Breast epithelium (tissue), 4 donors: ENCODE measurements at regions not wholly inside any gene's neighbourhood (a gene's known extent, or its start where the extent isn't known, plus 50 kb on each side); places are given as distances from the start of the nearest gene placed in this dataset.
A peak's percentile ranks its signal among the peaks of the same experiment; 100 is the strongest.

Source experiments
- DNase-seq, 2 donors: peaks; one replicate each; pipeline ENCODE4 v3.0.0-alpha.2; 2019; ENCODE audit warnings: low spot score in 2 of 2
- H3K27ac ChIP-seq, 2 donors: fragments of 200-600 bp; sonication (generic) in 1 of 2; one replicate each; pipeline ENCODE4 v1.5.1; 2016 to 2019; ENCODE audit warnings: mild to moderate bottlenecking in 1 of 2
- H3K27me3 ChIP-seq, 2 donors: fragments of 200-600 bp; sonication (generic) in 1 of 2; one replicate each; pipeline versions ENCODE4 v1.5.1 to v1.6.0; 2017 to 2019; ENCODE audit warnings: control low read depth in 1 of 2, mild to moderate bottlenecking in 1 of 2
- H3K36me3 ChIP-seq: fragments of 200-600 bp; one replicate; pipeline ENCODE4 v1.5.1; 2019
- H3K4me1 ChIP-seq, 2 donors: fragments of 200-600 bp; sonication (generic); one replicate each; pipeline ENCODE4 v1.5.1; 2016 to 2019; ENCODE audit warnings: control low read depth in 1 of 2
- H3K4me3 ChIP-seq, 3 donors: fragments of 200-600 bp; sonication (generic); 1 replicate in 2 of 3; 2 replicates in 1 of 3; pipeline ENCODE4 v1.5.1; 2016 to 2019; ENCODE audit warnings: mild to moderate bottlenecking in 3 of 3, moderate library complexity in 2 of 3
- H3K9me3 ChIP-seq, 2 donors: fragments of 200-600 bp; sonication (generic) in 1 of 2; one replicate each; pipeline ENCODE4 v1.5.1; 2016 to 2019; ENCODE audit warnings: control low read depth in 1 of 2
- POLR2A ChIP-seq: fragments of 450-650 bp; IDR thresholded peaks from one replicate; pipeline ENCODE4 v1.6.1; 2016; ENCODE audit warnings: antibody characterized with exemption, mild to moderate bottlenecking, moderate library complexity
- POLR2AphosphoS5 ChIP-seq, 3 donors: sonication (generic); formaldehyde crosslinking; IDR thresholded peaks; one replicate each; pipeline ENCODE4 v1.6.1; 2017; ENCODE audit warnings: antibody characterized with exemption in 3 of 3
- intact Hi-C: fragments of 100-400 bp; cut with DNase I; formaldehyde crosslinking; loops from one replicate; pipeline ENCODE4 v1.15.1; 2023; ENCODE audit warnings: low total_unique reads
- TF ChIP-seq, protein P1 (sequence below), 3 donors: fragments of 450-650 bp; IDR thresholded peaks; one replicate each; pipeline ENCODE4 v1.5.1; 2016 to 2017; ENCODE audit warnings: antibody characterized with exemption in 3 of 3, mild to moderate bottlenecking in 3 of 3, moderate library complexity in 3 of 3

DNA sequence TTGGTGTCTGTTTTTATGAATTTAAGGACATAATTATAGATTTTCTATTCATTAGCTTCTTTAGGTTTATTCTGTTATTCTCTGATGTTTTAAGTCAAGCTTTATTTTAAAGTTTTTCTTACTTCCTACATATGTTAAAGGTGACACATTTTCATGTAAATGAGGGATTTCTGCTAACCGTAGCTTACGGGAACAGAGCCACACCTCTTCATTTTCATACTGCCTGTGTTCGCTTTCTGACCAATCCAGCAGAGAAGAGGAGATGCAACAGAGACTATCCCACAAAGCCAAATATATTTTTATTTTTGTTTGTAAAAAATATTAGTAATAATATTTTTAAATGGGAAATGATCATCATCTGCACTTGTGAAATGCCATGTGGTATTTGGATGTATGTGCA, 774.1 kb downstream of the BRD1 start:
- intact Hi-C loops = loop anchor here (5.0 kb wide), 1 partner anchor 1306 kb away; no protein-coding TSS in a partner anchor
- H3K9me3 ChIP-seq = no peaks in the 10 kb centered on the region
- no peak for DNase-seq
- H3K36me3 ChIP-seq = no peaks in the 10 kb centered on the region
- H3K4me3 ChIP-seq = no peak overlapping the region
- no peak for TF ChIP-seq POLR2A
- TF ChIP-seq, protein P1, sequence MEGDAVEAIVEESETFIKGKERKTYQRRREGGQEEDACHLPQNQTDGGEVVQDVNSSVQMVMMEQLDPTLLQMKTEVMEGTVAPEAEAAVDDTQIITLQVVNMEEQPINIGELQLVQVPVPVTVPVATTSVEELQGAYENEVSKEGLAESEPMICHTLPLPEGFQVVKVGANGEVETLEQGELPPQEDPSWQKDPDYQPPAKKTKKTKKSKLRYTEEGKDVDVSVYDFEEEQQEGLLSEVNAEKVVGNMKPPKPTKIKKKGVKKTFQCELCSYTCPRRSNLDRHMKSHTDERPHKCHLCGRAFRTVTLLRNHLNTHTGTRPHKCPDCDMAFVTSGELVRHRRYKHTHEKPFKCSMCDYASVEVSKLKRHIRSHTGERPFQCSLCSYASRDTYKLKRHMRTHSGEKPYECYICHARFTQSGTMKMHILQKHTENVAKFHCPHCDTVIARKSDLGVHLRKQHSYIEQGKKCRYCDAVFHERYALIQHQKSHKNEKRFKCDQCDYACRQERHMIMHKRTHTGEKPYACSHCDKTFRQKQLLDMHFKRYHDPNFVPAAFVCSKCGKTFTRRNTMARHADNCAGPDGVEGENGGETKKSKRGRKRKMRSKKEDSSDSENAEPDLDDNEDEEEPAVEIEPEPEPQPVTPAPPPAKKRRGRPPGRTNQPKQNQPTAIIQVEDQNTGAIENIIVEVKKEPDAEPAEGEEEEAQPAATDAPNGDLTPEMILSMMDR (IDR thresholded peaks at IDR 0.05) = no peak
- TF ChIP-seq POLR2AphosphoS5 (IDR thresholded peaks at IDR 0.05) = no peak
- no peak overlapping the region for H3K27ac ChIP-seq
- no peaks in the 10 kb centered on the region for H3K4me1 ChIP-seq
- H3K27me3 ChIP-seq = peaks cover 0 to 29% of the 10 kb centered on the region in 2 donors

DNA sequence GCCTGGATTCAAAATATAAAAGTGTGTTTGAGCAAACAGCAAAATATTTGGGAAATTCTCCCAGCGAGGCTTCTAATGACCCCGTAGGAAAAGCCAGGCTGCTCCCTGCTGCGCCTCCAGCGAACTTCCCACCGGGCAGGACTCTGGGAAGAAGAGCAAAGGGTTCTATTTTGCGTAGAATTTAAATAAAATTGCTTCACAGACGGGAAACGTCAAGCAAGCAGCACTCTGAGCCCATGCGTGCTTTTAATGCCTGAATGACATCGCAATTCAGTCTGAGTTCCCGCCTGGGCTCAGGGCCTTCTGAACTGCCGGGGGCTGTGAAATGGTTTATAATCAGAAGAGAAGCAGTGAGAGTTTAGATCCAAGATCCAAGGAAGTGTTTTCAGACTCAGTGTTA, 775.1 kb downstream of the BRD1 start:
- Histone ChIP-seq H3K9me3 (no peaks in the 10 kb centered on the region), H3K4me3 (peak overlapping the region in 2 of 3 donors; percentile 44 to 45), H3K27ac (no peak overlapping the region), H3K27me3 (peaks cover 0 to 27% of the 10 kb centered on the region in 2 donors), H3K36me3 (no peaks in the 10 kb centered on the region), H3K4me1 (no peaks in the 10 kb centered on the region)
- intact Hi-C loops = loop anchor here (5.0 kb wide), 1 partner anchor 1305 kb away; no protein-coding TSS in a partner anchor
- no peak for DNase-seq
- TF ChIP-seq POLR2AphosphoS5 (IDR thresholded peaks at IDR 0.05) (no peak), POLR2A (no peak)
- TF ChIP-seq, protein P1 (IDR thresholded peaks at IDR 0.05) = no peak

DNA sequence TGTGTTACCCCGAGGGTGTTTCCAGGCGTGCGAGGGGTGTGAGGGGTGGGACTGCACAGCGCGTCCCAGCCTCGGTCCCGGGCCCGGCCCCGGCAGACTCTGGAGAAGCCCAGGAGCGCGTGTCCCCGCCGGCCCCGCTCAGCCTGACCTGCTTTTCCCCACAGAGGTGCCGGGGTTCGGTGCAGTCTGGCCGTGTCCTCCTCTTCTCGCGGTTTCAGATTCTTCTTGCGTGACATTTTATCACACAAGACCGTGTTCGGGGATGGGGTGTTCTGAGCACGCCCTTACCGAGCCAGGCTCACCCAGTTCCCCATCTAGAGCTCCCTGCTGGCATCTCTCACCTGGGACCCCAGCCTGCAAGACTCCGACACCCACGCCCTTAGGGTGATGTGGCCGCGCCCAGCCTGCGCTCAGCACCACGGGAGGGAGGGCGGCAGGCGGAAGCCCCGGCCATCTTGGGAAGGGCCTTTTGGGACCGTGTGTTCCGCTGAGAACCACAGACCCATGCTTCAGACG, 775.6 kb downstream of the BRD1 start:
- no peak for DNase-seq
- Histone ChIP-seq H3K4me3 (peak overlapping the region; percentile 28 to 45 (median 44)), H3K4me1 (no peaks in the 10 kb centered on the region), H3K27ac (no peak overlapping the region), H3K9me3 (no peaks in the 10 kb centered on the region), H3K36me3 (no peaks in the 10 kb centered on the region), H3K27me3 (peaks cover 0 to 27% of the 10 kb centered on the region in 2 donors)
- TF ChIP-seq, protein P1 (IDR thresholded peaks at IDR 0.05) = no peak
- TF ChIP-seq POLR2AphosphoS5 (IDR thresholded peaks at IDR 0.05) = no peak
- no peak for TF ChIP-seq POLR2A
- intact Hi-C loops = loop anchor here (5.0 kb wide), 1 partner anchor 1305 kb away; no protein-coding TSS in a partner anchor

DNA sequence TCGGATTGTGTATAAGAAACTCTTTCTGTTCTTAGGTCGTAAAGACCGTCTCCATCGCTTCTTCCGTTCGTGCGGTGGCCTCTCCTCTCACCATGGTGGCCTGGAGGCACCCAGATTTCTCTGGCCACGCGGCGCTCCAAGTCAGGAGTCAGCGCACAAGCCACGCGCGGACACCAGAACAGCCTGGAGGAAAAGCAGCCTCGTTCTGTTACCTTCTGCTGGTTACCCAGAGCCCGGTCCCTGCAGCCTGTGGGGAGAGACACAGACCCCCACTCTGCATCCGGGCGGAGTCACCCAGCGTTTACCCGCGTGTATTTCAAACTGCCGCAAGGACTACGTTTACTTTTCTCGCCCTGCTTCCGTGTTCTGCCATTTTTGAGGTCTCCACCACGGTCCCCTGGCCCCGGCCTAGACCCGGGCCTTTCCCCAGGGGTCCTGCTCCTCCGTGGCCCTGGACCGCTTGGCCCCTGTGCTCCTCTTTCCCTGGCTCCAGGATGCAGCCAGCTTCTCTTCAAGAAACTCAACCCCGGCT, 776.1 kb downstream of the BRD1 start:
- Histone ChIP-seq H3K27me3 (peaks cover 0 to 25% of the 10 kb centered on the region in 2 donors), H3K36me3 (no peaks in the 10 kb centered on the region), H3K27ac (no peak overlapping the region), H3K4me3 (peak overlapping the region; percentile 28 to 45 (median 44)), H3K4me1 (no peaks in the 10 kb centered on the region), H3K9me3 (no peaks in the 10 kb centered on the region)
- intact Hi-C loops = loop anchor here (5.0 kb wide), 1 partner anchor 1304 kb away; no protein-coding TSS in a partner anchor
- DNase-seq = no peak
- TF ChIP-seq POLR2A (no peak), POLR2AphosphoS5 (IDR thresholded peaks at IDR 0.05) (no peak)
- TF ChIP-seq, protein P1 (IDR thresholded peaks at IDR 0.05) = no peak

DNA sequence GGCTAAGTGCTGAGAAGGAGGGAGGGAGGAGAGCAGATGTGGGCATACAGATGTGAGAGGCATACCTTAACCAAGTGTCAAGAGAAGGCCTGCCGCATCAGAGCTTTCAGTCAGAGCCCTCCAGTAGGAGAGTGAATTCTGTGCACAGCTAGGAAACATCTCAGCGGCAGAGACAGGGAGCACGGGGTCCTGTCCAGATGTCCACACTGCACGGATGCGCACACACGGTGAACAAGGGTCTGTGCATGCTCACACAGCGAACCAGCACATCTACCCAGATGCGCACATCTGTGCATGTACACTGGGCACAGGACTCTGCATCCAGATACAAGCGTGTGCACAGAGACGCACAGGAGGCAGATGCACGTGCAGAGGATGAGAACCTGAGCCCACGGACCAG, 778.0 kb downstream of the BRD1 start:
- no peaks in the 10 kb centered on the region for H3K4me1 ChIP-seq
- H3K36me3 ChIP-seq = no peaks in the 10 kb centered on the region
- intact Hi-C loops = loop anchor here (5.0 kb wide), 1 partner anchor 1302 kb away; no protein-coding TSS in a partner anchor
- no peak for DNase-seq
- no peak for TF ChIP-seq POLR2AphosphoS5 (IDR thresholded peaks at IDR 0.05)
- TF ChIP-seq POLR2A = no peak
- TF ChIP-seq, protein P1 (IDR thresholded peaks at IDR 0.05) = no peak
- no peak overlapping the region for H3K27ac ChIP-seq
- H3K9me3 ChIP-seq = no peaks in the 10 kb centered on the region
- peaks cover 0 to 26% of the 10 kb centered on the region in 2 donors for H3K27me3 ChIP-seq
- H3K4me3 ChIP-seq = no peak overlapping the region
